K562 (cell line): ENCODE measurements at regions not wholly inside any gene's neighbourhood (a gene's known extent, or its start where the extent isn't known, plus 50 kb on each side); places are given as distances from the start of the nearest gene placed in this dataset.

Source experiments
- ATAC-seq: fragments of 200-7000 bp; cut with Tn5 transposase; 3 replicates; pipeline ENCODE4 v1.9.1; 2020; ENCODE audit warnings: moderate library complexity
- BruUV-seq: library from RNA; stranded (reverse); fragments of 400-500 nt; replicated peaks from 2 replicates; lab custom pipeline; 2021; lab: Mats Ljungman, UMichigan
- CTCF ChIA-PET: fragments of 300-600 bp; formaldehyde crosslinking; extraction: SDS; loops from one replicate; lab custom pipeline; 2021; ENCODE audit warnings: low intra/inter-chr PET ratio; lab: Yijun Ruan, JAX
- POLR2A ChIA-PET: fragments of 300-600, 350-650 bp; sonication (Branson Sonifier 250); formaldehyde crosslinking; extraction: SDS; loops from one replicate; lab custom pipeline; 2021; ENCODE audit warnings: antibody characterized with exemption, inconsistent platforms; lab: Yijun Ruan, JAX
- DNase-seq, 4 experiments: peaks; one replicate each; pipeline versions ENCODE4 v3.0.0 to v3.0.0-alpha.2; 2011 to 2018; ENCODE audit warnings: low spot score in 3 of 4, mixed read lengths in 3 of 4; ENCODE audit errors: extremely low read depth in 1 of 4
- FAIRE-seq: peaks from 2 replicates; lab custom pipeline; 2011; peaks lifted over from hg19 to GRCh38; lab: Jason Lieb, UNC
- H2AFZ ChIP-seq: 2 replicates; pipeline ENCODE4 v1.6.0; 2011; ENCODE audit warnings: low read depth, low read length, control low read depth, inconsistent platforms
- H3K27ac ChIP-seq: fragments of 200-600 bp; 3 replicates; pipeline ENCODE4 v1.8.0; 2011; ENCODE audit warnings: low read depth, mild to moderate bottlenecking, control low read depth, inconsistent platforms, low read length, moderate library complexity, mixed read lengths; ENCODE audit errors: extremely low read depth
- H3K27me3 ChIP-seq, 2 experiments: fragments of 300-600 bp in 1 of 2; 2 replicates in 1 of 2; 3 replicates in 1 of 2; pipeline versions ENCODE4 v1.6.0 to v1.8.0; 2011; ENCODE audit warnings: inconsistent platforms in 2 of 2, low read length in 2 of 2, mild to moderate bottlenecking in 1 of 2, mixed read lengths in 1 of 2, moderate library complexity in 1 of 2; ENCODE audit not compliant: control insufficient read depth in 2 of 2, insufficient read depth in 2 of 2
- H3K36me3 ChIP-seq: fragments of 300-600 bp; 3 replicates; pipeline ENCODE4 v1.8.0; 2011; ENCODE audit warnings: mild to moderate bottlenecking, low read length, inconsistent platforms; ENCODE audit not compliant: control insufficient read depth, insufficient read depth
- H3K4me1 ChIP-seq, 2 experiments: fragments of 200-600 bp in 1 of 2; replicated peaks in 1 of 2; 2 replicates in 1 of 2; 3 replicates in 1 of 2; pipeline versions ENCODE4 v1.5.1 to v1.8.0; 2011; ENCODE audit warnings: inconsistent platforms in 2 of 2, low read length in 2 of 2, mild to moderate bottlenecking in 1 of 2, mixed read lengths in 1 of 2, moderate library complexity in 1 of 2; ENCODE audit not compliant: control insufficient read depth in 2 of 2, insufficient read depth in 2 of 2
- H3K4me2 ChIP-seq: 2 replicates; pipeline ENCODE4 v1.6.1; 2011; ENCODE audit warnings: low read length, control low read depth, inconsistent platforms, mixed read lengths; ENCODE audit not compliant: insufficient read depth
- H3K4me3 ChIP-seq: fragments of 200-600 bp; sonication (generic), shearing (Covaris generic); 2 replicates; pipeline ENCODE4 v1.5.1; 2016; ENCODE audit warnings: control low read depth, inconsistent platforms
- H3K79me2 ChIP-seq: fragments of 200-600 bp; 3 replicates; pipeline ENCODE4 v1.8.0; 2011; ENCODE audit warnings: low read length, inconsistent platforms; ENCODE audit not compliant: control insufficient read depth, insufficient read depth
- H3K9ac ChIP-seq, 2 experiments: 2 replicates each; pipeline versions ENCODE4 v1.6.0 to v1.6.1; 2011; ENCODE audit warnings: low read depth in 2 of 2, low read length in 2 of 2, control low read depth in 1 of 2, inconsistent platforms in 1 of 2, mild to moderate bottlenecking in 1 of 2, mixed read lengths in 1 of 2; ENCODE audit not compliant: insufficient read depth in 1 of 2
- H3K9me1 ChIP-seq: one replicate; pipeline ENCODE4 v1.6.0; 2011; ENCODE audit warnings: inconsistent platforms, mild to moderate bottlenecking, low read length, moderate library complexity; ENCODE audit not compliant: control insufficient read depth, insufficient read depth
- H3K9me3 ChIP-seq: replicated peaks from 2 replicates; pipeline ENCODE4 v1.5.1; 2011; ENCODE audit warnings: low read depth, low read length, inconsistent platforms; ENCODE audit not compliant: control insufficient read depth, insufficient read depth
- H4K20me1 ChIP-seq: replicated peaks from 2 replicates; pipeline ENCODE4 v1.6.1; 2011; ENCODE audit warnings: low read length, inconsistent platforms, mixed read lengths; ENCODE audit not compliant: control insufficient read depth, insufficient read depth
- ATF3 ChIP-seq, 2 experiments: fragments of 450-650 bp in 1 of 2; sonication (generic) in 1 of 2; formaldehyde crosslinking in 1 of 2; IDR thresholded peaks in 1 of 2; conservative IDR thresholded peaks in 1 of 2; 2 replicates each; pipeline versions ENCODE4 v1.6.1 to v1.8.1; 2016 to 2023; ENCODE audit warnings: mild to moderate bottlenecking in 2 of 2, moderate library complexity in 2 of 2, inconsistent platforms in 1 of 2, missing genetic modification reagents in 1 of 2
- E4F1 ChIP-seq: fragments of 250-450 bp; sonication (Bioruptor Pico); IDR thresholded peaks from 2 replicates; pipeline ENCODE4 v1.5.0; 2021; ENCODE audit warnings: mild to moderate bottlenecking, borderline replicate concordance
- FOS ChIP-seq: IDR thresholded peaks from 3 replicates; pipeline ENCODE4 v1.6.1; 2011; ENCODE audit not compliant: insufficient read length; ENCODE audit errors: extremely low read depth
- GABPB1 ChIP-seq: sonication (generic); formaldehyde crosslinking; IDR thresholded peaks from 2 replicates; pipeline ENCODE4 v1.8.0; 2022; ENCODE audit warnings: mild to moderate bottlenecking, missing genetic modification reagents
- HMGXB4 ChIP-seq: sonication (generic); formaldehyde crosslinking; IDR thresholded peaks from 2 replicates; pipeline ENCODE4 v1.8.1; 2023; ENCODE audit warnings: mild to moderate bottlenecking, missing genetic modification reagents
- IRF9 ChIP-seq: fragments of 450-650 bp; IDR thresholded peaks from 2 replicates; pipeline ENCODE4 v1.6.1; 2016; ENCODE audit warnings: missing biosample characterization, missing genetic modification characterization
- POLR2AphosphoS5 ChIP-seq: IDR thresholded peaks from 2 replicates; pipeline ENCODE4 v1.6.1; 2011; ENCODE audit warnings: mild to moderate bottlenecking, low read depth, low read length, moderate library complexity; ENCODE audit not compliant: control insufficient read depth, insufficient read depth
- SRSF1 ChIP-seq: fragments of 200-400 bp; formaldehyde crosslinking; IDR thresholded peaks from 2 replicates; pipeline ENCODE4 v1.6.1; 2017; ENCODE audit warnings: mild to moderate bottlenecking, low read depth, low read length, moderate library complexity
- XRCC3 ChIP-seq: fragments of 450-650 bp; IDR thresholded peaks from 2 replicates; pipeline ENCODE4 v1.6.1; 2017; ENCODE audit warnings: mild to moderate bottlenecking, moderate library complexity
- ZFP91 ChIP-seq: sonication (generic); formaldehyde crosslinking; IDR thresholded peaks from 2 replicates; pipeline ENCODE4 v1.8.0; 2022; ENCODE audit warnings: mild to moderate bottlenecking, missing genetic modification reagents
- ZNF408 ChIP-seq: fragments of 250-450 bp; sonication (Bioruptor Pico); IDR thresholded peaks from 2 replicates; pipeline ENCODE4 v1.4.0; 2020; ENCODE audit warnings: low read depth, mild to moderate bottlenecking, moderate library complexity
- ZNF445 ChIP-seq: fragments of 250-450 bp; sonication (Bioruptor Pico); IDR thresholded peaks from 2 replicates; pipeline ENCODE4 v1.4.0; 2020; ENCODE audit warnings: low read depth, mild to moderate bottlenecking, moderate library complexity
- WGBS: fragments of 100-300 bp; shearing (Covaris generic); methylation state at CpG from one replicate; pipeline ENCODE4 v1.1.6; 2016; ENCODE audit warnings: low coverage, mixed read lengths; ENCODE audit not compliant: insufficient coverage; ENCODE audit errors: missing lambda C conversion rate; 5-methylcytosine and 5-hydroxymethylcytosine counted together
- in situ Hi-C: fragments of 300-500 bp; cut with MboI; formaldehyde crosslinking; loops from 4 replicates; pipeline ENCODE4 v1.15.0; 2018; ENCODE audit warnings: inconsistent platforms, mixed read lengths
- intact Hi-C: fragments of 100-400 bp; cut with micrococcal nuclease; formaldehyde crosslinking; loops from 2 replicates; pipeline ENCODE4 v1.14.2; 2022

- TF ChIP-seq ZNF445 (CRISPR knock-in tag) (no peak), ZNF408 (CRISPR knock-in tag) (no peak), ZFP91 (CRISPR knock-in tag) (no peak), GABPB1 (CRISPR knock-in tag) (no peak)
These were observed 100.1 kb downstream of the RAB11FIP2 start (continued) for GRCh38 chr10:117946525-117947070.

- no peak for DNase-seq
- H4K20me1 ChIP-seq, result no peaks in the 10 kb centered on the region
- no peaks in the 10 kb centered on the region for H3K4me1 ChIP-seq
- CTCF ChIA-PET, result no interaction called here
- H3K36me3 ChIP-seq, result no peaks in the 10 kb centered on the region
- no peak overlapping the region for H3K4me2 ChIP-seq
- H3K27ac ChIP-seq, result no peak overlapping the region
- no TSS peak for BruUV-seq
- peaks cover 2 to 5% of the 10 kb centered on the region in 2 experiments; a peak in 1 of 5 replicates for H3K27me3 ChIP-seq
- no peak overlapping the region for H3K4me3 ChIP-seq
- intact Hi-C loops, result no loop called here
- no peak for FAIRE-seq
- in situ Hi-C loops, result no loop called here
- no peaks in the 10 kb centered on the region for H3K9me1 ChIP-seq
- WGBS, result 0% methylated on average over 3 of the region's 3 CpGs
- H3K9ac ChIP-seq, result no peak overlapping the region
- ATAC-seq, result no peak
- no peak overlapping the region for H2AFZ ChIP-seq
- POLR2A ChIA-PET, result no interaction called here
- no peaks in the 10 kb centered on the region for H3K79me2 ChIP-seq
- no peaks in the 10 kb centered on the region for H3K9me3 ChIP-seq
- TF ChIP-seq IRF9 (no peak), HMGXB4 (CRISPR knock-in tag) (no peak), ATF3 (IDR thresholded peaks at IDR 0.05) (no peak), ATF3 (CRISPR knock-in tag; conservative IDR thresholded peaks at IDR 0.05) (no peak), SRSF1 (no peak), FOS (no peak), XRCC3 (no peak), POLR2AphosphoS5 (no peak), E4F1 (no peak)
These were observed 98.2 kb downstream of the RAB11FIP2 start for GRCh38 chr10:117948493-117948892.
